Breast epithelium (tissue), 3 donors: ENCODE measurements at regions not wholly inside any gene's neighbourhood (a gene's known extent, or its start where the extent isn't known, plus 50 kb on each side); places are given as distances from the start of the nearest gene placed in this dataset.

Experiments used
- CTCF ChIP-seq, 3 donors: fragments of 450-650 bp; IDR thresholded peaks; one replicate each; pipeline ENCODE4 v1.5.1; 2016 to 2017; ENCODE audit warnings: antibody characterized with exemption in 3 of 3, mild to moderate bottlenecking in 3 of 3, moderate library complexity in 3 of 3
- POLR2A ChIP-seq: fragments of 450-650 bp; IDR thresholded peaks from one replicate; pipeline ENCODE4 v1.6.1; 2016; ENCODE audit warnings: antibody characterized with exemption, mild to moderate bottlenecking, moderate library complexity
- POLR2AphosphoS5 ChIP-seq, 3 donors: sonication (generic); formaldehyde crosslinking; IDR thresholded peaks; one replicate each; pipeline ENCODE4 v1.6.1; 2017; ENCODE audit warnings: antibody characterized with exemption in 3 of 3

DNA sequence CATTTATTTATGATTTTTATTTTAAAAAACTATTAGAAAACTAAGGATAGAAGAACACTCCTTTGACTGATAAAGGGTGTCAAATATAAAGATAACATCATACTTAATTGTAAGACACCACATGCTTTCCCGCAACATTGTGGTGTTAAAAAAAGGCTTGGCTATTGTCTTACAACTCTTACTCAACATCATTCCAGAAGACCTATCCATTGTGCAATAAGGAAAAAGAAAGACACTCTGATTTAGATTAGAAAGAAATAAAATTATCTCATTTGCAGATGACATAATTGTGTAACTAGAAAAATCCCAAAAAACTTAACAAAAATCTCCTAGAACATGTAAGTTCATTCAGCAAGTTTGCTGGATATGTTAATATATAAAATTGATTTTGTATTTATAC is 296.7 kb upstream of the GNAI1 start:
- TF ChIP-seq CTCF (IDR thresholded peaks at IDR 0.05) = no peak
- no peak for TF ChIP-seq POLR2A
- no peak for TF ChIP-seq POLR2AphosphoS5 (IDR thresholded peaks at IDR 0.05)
